Sigmoid colon (tissue), 4 donors: ENCODE measurements at regions not wholly inside any gene's neighbourhood (a gene's known extent, or its start where the extent isn't known, plus 50 kb on each side); places are given as distances from the start of the nearest gene placed in this dataset.

Experiments
- EP300 ChIP-seq, 4 donors: sonication (generic); formaldehyde crosslinking; IDR thresholded peaks; one replicate each; pipeline ENCODE4 v1.6.1; 2017; ENCODE audit warnings: antibody characterized with exemption in 4 of 4
- POLR2A ChIP-seq, 2 donors: fragments of 450-650 bp; IDR thresholded peaks; one replicate each; pipeline ENCODE4 v1.6.1; 2016; ENCODE audit warnings: antibody characterized with exemption in 2 of 2, mild to moderate bottlenecking in 2 of 2, moderate library complexity in 2 of 2
- POLR2AphosphoS5 ChIP-seq, 4 donors: sonication (generic); formaldehyde crosslinking; IDR thresholded peaks; one replicate each; pipeline ENCODE4 v1.6.1; 2017; ENCODE audit warnings: antibody characterized with exemption in 4 of 4
- TF ChIP-seq, protein P1 (sequence below), 4 experiments: fragments of 450-650 bp in 3 of 4; fragments of 200-600 bp in 1 of 4; IDR thresholded peaks; one replicate each; pipeline ENCODE4 v1.5.1; 2016 to 2019; ENCODE audit warnings: antibody characterized with exemption in 4 of 4, mild to moderate bottlenecking in 3 of 4, moderate library complexity in 2 of 4

DNA sequence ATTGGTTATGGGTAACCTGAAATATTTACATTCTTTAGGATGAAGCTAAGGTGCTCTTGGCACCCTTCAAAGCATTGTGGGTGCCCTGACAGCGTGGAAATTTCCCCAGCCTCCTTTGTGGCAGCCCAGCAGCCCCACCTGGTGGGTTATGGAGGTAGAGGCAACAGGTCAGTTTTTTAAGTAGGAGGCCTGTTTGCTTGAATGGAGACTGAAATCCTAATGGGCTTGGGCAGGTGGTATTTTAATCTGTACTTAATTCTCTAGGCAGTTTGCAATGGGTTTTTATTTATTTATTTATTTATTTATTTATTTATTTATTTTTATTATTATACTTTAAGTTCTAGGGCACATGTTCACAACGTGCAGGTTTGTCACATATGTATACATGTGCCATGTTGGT lies 139.4 kb downstream of the EPC1 start:
- TF ChIP-seq POLR2AphosphoS5 (IDR thresholded peaks at IDR 0.05) (no peak), POLR2A (IDR thresholded peaks at IDR 0.05) (no peak), EP300 (IDR thresholded peaks at IDR 0.05) (no peak)
- TF ChIP-seq, protein P1, sequence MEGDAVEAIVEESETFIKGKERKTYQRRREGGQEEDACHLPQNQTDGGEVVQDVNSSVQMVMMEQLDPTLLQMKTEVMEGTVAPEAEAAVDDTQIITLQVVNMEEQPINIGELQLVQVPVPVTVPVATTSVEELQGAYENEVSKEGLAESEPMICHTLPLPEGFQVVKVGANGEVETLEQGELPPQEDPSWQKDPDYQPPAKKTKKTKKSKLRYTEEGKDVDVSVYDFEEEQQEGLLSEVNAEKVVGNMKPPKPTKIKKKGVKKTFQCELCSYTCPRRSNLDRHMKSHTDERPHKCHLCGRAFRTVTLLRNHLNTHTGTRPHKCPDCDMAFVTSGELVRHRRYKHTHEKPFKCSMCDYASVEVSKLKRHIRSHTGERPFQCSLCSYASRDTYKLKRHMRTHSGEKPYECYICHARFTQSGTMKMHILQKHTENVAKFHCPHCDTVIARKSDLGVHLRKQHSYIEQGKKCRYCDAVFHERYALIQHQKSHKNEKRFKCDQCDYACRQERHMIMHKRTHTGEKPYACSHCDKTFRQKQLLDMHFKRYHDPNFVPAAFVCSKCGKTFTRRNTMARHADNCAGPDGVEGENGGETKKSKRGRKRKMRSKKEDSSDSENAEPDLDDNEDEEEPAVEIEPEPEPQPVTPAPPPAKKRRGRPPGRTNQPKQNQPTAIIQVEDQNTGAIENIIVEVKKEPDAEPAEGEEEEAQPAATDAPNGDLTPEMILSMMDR (IDR thresholded peaks at IDR 0.05): peak in 2 of 4 experiments; percentile 24 to 48
